ENCODE measurements at regions not wholly inside any gene's neighbourhood (a gene's known extent, or its start where the extent isn't known, plus 50 kb on each side); places are given as distances from the start of the nearest gene placed in this dataset.

GRCh38 chr4:129917651-129918050, 821.7 kb downstream of the C4orf33 start:
- Histone ChIP-seq H3K9ac (ENCODE audit: low read depth, low read length, poor library complexity) (no peak overlapping the region), H4K91ac (ENCODE audit: low read depth, low read length, poor library complexity) (no peak overlapping the region), H3K23ac (ENCODE audit: low read depth, low read length, poor library complexity) (no peak overlapping the region), H3K79me1 (ENCODE audit: low read depth, low read length) (no peaks in the 10 kb centered on the region), H3K4me2 (ENCODE audit: insufficient read depth, low read length, poor library complexity, severe bottlenecking) (no peak overlapping the region), H3K4me3 (ENCODE audit: low read length in 2 of 2) (no peak overlapping the region), H2BK120ac (ENCODE audit: low read depth, low read length) (no peak overlapping the region), H3K4me1 (ENCODE audit: control insufficient read depth in 2 of 2, insufficient read depth in 1 of 2, low read depth in 1 of 2, low read length in 2 of 2) (no peaks in the 10 kb centered on the region), H3K4ac (ENCODE audit: low read length) (no peak overlapping the region), H2BK12ac (ENCODE audit: low read length) (no peak overlapping the region), H3K14ac (ENCODE audit: low read length) (no peak overlapping the region), H3K27me3 (ENCODE audit: control insufficient read depth in 3 of 3, insufficient read depth in 3 of 3, low read depth in 1 of 3, low read length in 3 of 3) (no peaks in the 10 kb centered on the region), H4K8ac (ENCODE audit: low read depth, low read length) (no peak overlapping the region), H2AK5ac (ENCODE audit: low read depth, low read length) (no peak overlapping the region), H3K18ac (ENCODE audit: low read length) (no peak overlapping the region), H3K36me3 (replicated peaks in 1 of 2; ENCODE audit: control insufficient read depth in 2 of 2, insufficient read depth in 2 of 2, low read length in 2 of 2) (no peaks in the 10 kb centered on the region), H2BK5ac (ENCODE audit: low read length) (no peak overlapping the region), H2BK15ac (ENCODE audit: low read length) (no peak overlapping the region), H3K27ac (replicated peaks; ENCODE audit: low read length) (no peak overlapping the region), H2AFZ (ENCODE audit: low read length) (no peak overlapping the region), H3K9me3 (replicated peaks in 1 of 2; ENCODE audit: control insufficient read depth in 2 of 2, insufficient read depth in 1 of 2, low read depth in 1 of 2, low read length in 2 of 2) (no peaks in the 10 kb centered on the region)
- DNase-seq (ENCODE audit: low spot score): no peak
- no CpG with 5 or more reads among the region's 2 CpGs for WGBS, 2 donors (ENCODE audit: extremely low coverage in 2 of 2, insufficient read length in 2 of 2, insufficient replicate concordance in 1 of 2)

- Histone ChIP-seq H3K18ac (ENCODE audit: low read length) (no peak overlapping the region), H3K79me1 (ENCODE audit: low read depth, low read length) (no peaks in the 10 kb centered on the region), H2BK120ac (ENCODE audit: low read depth, low read length) (no peak overlapping the region), H3K4me3 (ENCODE audit: low read length in 2 of 2) (no peak overlapping the region), H2AFZ (ENCODE audit: low read length) (no peak overlapping the region), H2BK15ac (ENCODE audit: low read length) (no peak overlapping the region), H3K9me3 (replicated peaks in 1 of 2; ENCODE audit: control insufficient read depth in 2 of 2, insufficient read depth in 1 of 2, low read depth in 1 of 2, low read length in 2 of 2) (no peaks in the 10 kb centered on the region), H3K9ac (ENCODE audit: low read depth, low read length, poor library complexity) (no peak overlapping the region), H3K27me3 (ENCODE audit: control insufficient read depth in 3 of 3, insufficient read depth in 3 of 3, low read depth in 1 of 3, low read length in 3 of 3) (no peaks in the 10 kb centered on the region), H4K91ac (ENCODE audit: low read depth, low read length, poor library complexity) (no peak overlapping the region), H3K4me2 (ENCODE audit: insufficient read depth, low read length, poor library complexity, severe bottlenecking) (no peak overlapping the region), H3K23ac (ENCODE audit: low read depth, low read length, poor library complexity) (no peak overlapping the region), H3K4me1 (ENCODE audit: control insufficient read depth in 2 of 2, insufficient read depth in 1 of 2, low read depth in 1 of 2, low read length in 2 of 2) (no peaks in the 10 kb centered on the region), H3K36me3 (replicated peaks in 1 of 2; ENCODE audit: control insufficient read depth in 2 of 2, insufficient read depth in 2 of 2, low read length in 2 of 2) (peaks cover 0 to 1% of the 10 kb centered on the region in 2 donors), H4K8ac (ENCODE audit: low read depth, low read length) (no peak overlapping the region), H3K14ac (ENCODE audit: low read length) (no peak overlapping the region), H2BK12ac (ENCODE audit: low read length) (no peak overlapping the region), H2BK5ac (ENCODE audit: low read length) (no peak overlapping the region), H3K4ac (ENCODE audit: low read length) (no peak overlapping the region), H2AK5ac (ENCODE audit: low read depth, low read length) (no peak overlapping the region), H3K27ac (replicated peaks; ENCODE audit: low read length) (no peak overlapping the region)
- DNase-seq (ENCODE audit: low spot score): no peak
These were observed 831.0 kb downstream of the C4orf33 start for GRCh38 chr4:129926936-129927335.

GRCh38 chr4:129929052-129929451, 833.1 kb downstream of the C4orf33 start:
- no peaks in the 10 kb centered on the region for H3K9me3 ChIP-seq (replicated peaks in 1 of 2; ENCODE audit: control insufficient read depth in 2 of 2, insufficient read depth in 1 of 2, low read depth in 1 of 2, low read length in 2 of 2)
- no peak overlapping the region for H3K9ac ChIP-seq (ENCODE audit: low read depth, low read length, poor library complexity)
- H2BK12ac ChIP-seq (ENCODE audit: low read length): no peak overlapping the region
- no peak overlapping the region for H2AFZ ChIP-seq (ENCODE audit: low read length)
- peaks cover 0 to 1% of the 10 kb centered on the region in 2 donors for H3K36me3 ChIP-seq (replicated peaks in 1 of 2; ENCODE audit: control insufficient read depth in 2 of 2, insufficient read depth in 2 of 2, low read length in 2 of 2)
- no peak overlapping the region for H2BK120ac ChIP-seq (ENCODE audit: low read depth, low read length)
- no peak for DNase-seq (ENCODE audit: low spot score)
- H3K4me3 ChIP-seq (ENCODE audit: low read length in 2 of 2): no peak overlapping the region
- H4K91ac ChIP-seq (ENCODE audit: low read depth, low read length, poor library complexity): no peak overlapping the region
- no peak overlapping the region for H3K18ac ChIP-seq (ENCODE audit: low read length)
- no peak overlapping the region for H3K23ac ChIP-seq (ENCODE audit: low read depth, low read length, poor library complexity)
- no peak overlapping the region for H3K4ac ChIP-seq (ENCODE audit: low read length)
- H3K4me2 ChIP-seq (ENCODE audit: insufficient read depth, low read length, poor library complexity, severe bottlenecking): no peak overlapping the region
- no peak overlapping the region for H4K8ac ChIP-seq (ENCODE audit: low read depth, low read length)
- no peaks in the 10 kb centered on the region for H3K4me1 ChIP-seq (ENCODE audit: control insufficient read depth in 2 of 2, insufficient read depth in 1 of 2, low read depth in 1 of 2, low read length in 2 of 2)
- no peak overlapping the region for H3K27ac ChIP-seq (replicated peaks; ENCODE audit: low read length)
- no peaks in the 10 kb centered on the region for H3K79me1 ChIP-seq (ENCODE audit: low read depth, low read length)
- no peak overlapping the region for H2AK5ac ChIP-seq (ENCODE audit: low read depth, low read length)
- no CpG with 5 or more reads among the region's 1 CpG for WGBS, 2 donors (ENCODE audit: extremely low coverage in 2 of 2, insufficient read length in 2 of 2, insufficient replicate concordance in 1 of 2)
- no peak overlapping the region for H2BK15ac ChIP-seq (ENCODE audit: low read length)
- H3K27me3 ChIP-seq (ENCODE audit: control insufficient read depth in 3 of 3, insufficient read depth in 3 of 3, low read depth in 1 of 3, low read length in 3 of 3): no peaks in the 10 kb centered on the region
- no peak overlapping the region for H3K14ac ChIP-seq (ENCODE audit: low read length)
- no peak overlapping the region for H2BK5ac ChIP-seq (ENCODE audit: low read length)

- no CpG with 5 or more reads among the region's 7 CpGs for WGBS, 2 donors (ENCODE audit: extremely low coverage in 2 of 2, insufficient read length in 2 of 2, insufficient replicate concordance in 1 of 2)
- H3K4me3 ChIP-seq (ENCODE audit: low read length in 2 of 2): no peak overlapping the region
These were observed 834.0 kb downstream of the C4orf33 start for GRCh38 chr4:129929984-129930383.

More at GRCh38 chr4:129929984-129930383, 834.0 kb downstream of the C4orf33 start:
- Histone ChIP-seq H4K91ac (ENCODE audit: low read depth, low read length, poor library complexity) (no peak overlapping the region), H3K9ac (ENCODE audit: low read depth, low read length, poor library complexity) (no peak overlapping the region), H2BK120ac (ENCODE audit: low read depth, low read length) (no peak overlapping the region), H3K4me2 (ENCODE audit: insufficient read depth, low read length, poor library complexity, severe bottlenecking) (no peak overlapping the region), H2AK5ac (ENCODE audit: low read depth, low read length) (no peak overlapping the region), H3K18ac (ENCODE audit: low read length) (no peak overlapping the region), H3K4me1 (ENCODE audit: control insufficient read depth in 2 of 2, insufficient read depth in 1 of 2, low read depth in 1 of 2, low read length in 2 of 2) (no peaks in the 10 kb centered on the region), H2BK12ac (ENCODE audit: low read length) (no peak overlapping the region), H3K4ac (ENCODE audit: low read length) (no peak overlapping the region), H3K14ac (ENCODE audit: low read length) (no peak overlapping the region), H4K8ac (ENCODE audit: low read depth, low read length) (no peak overlapping the region), H3K27me3 (ENCODE audit: control insufficient read depth in 3 of 3, insufficient read depth in 3 of 3, low read depth in 1 of 3, low read length in 3 of 3) (no peaks in the 10 kb centered on the region), H3K27ac (replicated peaks; ENCODE audit: low read length) (no peak overlapping the region), H3K9me3 (replicated peaks in 1 of 2; ENCODE audit: control insufficient read depth in 2 of 2, insufficient read depth in 1 of 2, low read depth in 1 of 2, low read length in 2 of 2) (no peaks in the 10 kb centered on the region), H3K23ac (ENCODE audit: low read depth, low read length, poor library complexity) (no peak overlapping the region), H3K36me3 (replicated peaks in 1 of 2; ENCODE audit: control insufficient read depth in 2 of 2, insufficient read depth in 2 of 2, low read length in 2 of 2) (peaks cover 0 to 1% of the 10 kb centered on the region in 2 donors), H2BK15ac (ENCODE audit: low read length) (no peak overlapping the region), H3K79me1 (ENCODE audit: low read depth, low read length) (no peaks in the 10 kb centered on the region), H2AFZ (ENCODE audit: low read length) (no peak overlapping the region), H2BK5ac (ENCODE audit: low read length) (no peak overlapping the region)
- no peak for DNase-seq (ENCODE audit: low spot score)

All from neuronal stem cell (in vitro differentiated cells).